A549 (cell line): ENCODE measurements at regions not wholly inside any gene's neighbourhood (a gene's known extent, or its start where the extent isn't known, plus 50 kb on each side); places are given as distances from the start of the nearest gene placed in this dataset.

Source experiments
- ATAC-seq, 2 experiments: fragments of 200-7000 bp in 1 of 2; fragments of >200 bp in 1 of 2; cut with Nextera tagmentation in 1 of 2; cut with Tn5 transposase in 1 of 2; 3 replicates each; pipeline versions ENCODE4 v1.8.0 to v1.9.1; 2018 to 2020; ENCODE audit warnings: mild to moderate bottlenecking in 1 of 2, moderate library complexity in 1 of 2
- CTCF ChIA-PET: fragments of 300-600 bp; sonication (Branson Sonifier 250); formaldehyde crosslinking; extraction: SDS; loops from one replicate; lab custom pipeline; 2021; ENCODE audit warnings: antibody characterized with exemption, inconsistent platforms; lab: Yijun Ruan, JAX
- POLR2A ChIA-PET: fragments of 350-600 bp; formaldehyde crosslinking; extraction: SDS; loops from one replicate; lab custom pipeline; 2021; ENCODE audit warnings: antibody characterized with exemption, inconsistent platforms; lab: Yijun Ruan, JAX
- DNase-seq, 2 experiments: peaks; one replicate each; pipeline versions ENCODE4 v3.0.0 to v3.0.0-alpha.2; 2011 to 2016; ENCODE audit warnings: low read depth in 1 of 2, low spot score in 1 of 2
- FAIRE-seq: peaks from 2 replicates; lab custom pipeline; 2011; peaks lifted over from hg19 to GRCh38; lab: Jason Lieb, UNC
- H3K27ac ChIP-seq, 2 experiments: fragments of >200 bp; sonication (Bioruptor Twin); formaldehyde crosslinking; 3 replicates each; pipeline ENCODE4 v1.5.1; 2016 to 2017
- H3K4me1 ChIP-seq: fragments of >200 bp; sonication (Bioruptor Twin); formaldehyde crosslinking; 3 replicates; pipeline ENCODE4 v1.6.1; 2016
- H3K4me2 ChIP-seq: fragments of >200 bp; sonication (Bioruptor Twin); formaldehyde crosslinking; 3 replicates; pipeline ENCODE4 v1.6.1; 2016
- H3K4me3 ChIP-seq: fragments of >200 bp; sonication (Bioruptor Twin); formaldehyde crosslinking; 3 replicates; pipeline ENCODE4 v1.5.1; 2016
- H3K9me3 ChIP-seq: fragments of >200 bp; sonication (Bioruptor Twin); formaldehyde crosslinking; 3 replicates; pipeline ENCODE4 v1.6.1; 2016
- ATOH8 ChIP-seq: fragments of 250-450 bp; sonication (Bioruptor Pico); IDR thresholded peaks from 2 replicates; pipeline ENCODE4 v1.5.0; 2020; ENCODE audit warnings: low read depth, mild to moderate bottlenecking, moderate library complexity
- BHLHE40 ChIP-seq: IDR thresholded peaks from 2 replicates; pipeline ENCODE4 v1.6.1; 2012; ENCODE audit warnings: low read depth, low read length, inconsistent platforms
- CHD2 ChIP-seq: fragments of 150-350 bp; IDR thresholded peaks from 2 replicates; pipeline ENCODE4 v1.6.1; 2014; ENCODE audit warnings: low read length; ENCODE audit not compliant: partially characterized antibody
- CHD4 ChIP-seq: fragments of 200-600 bp; sonication (generic); IDR thresholded peaks from 2 replicates; pipeline ENCODE4 v1.6.1; 2016; ENCODE audit warnings: antibody characterized with exemption, mild to moderate bottlenecking, borderline replicate concordance
- ELK1 ChIP-seq: fragments of 150-350 bp; IDR thresholded peaks from 2 replicates; pipeline ENCODE4 v1.6.1; 2014; ENCODE audit warnings: low read depth, mild to moderate bottlenecking, low read length
- EP300 ChIP-seq, 2 experiments: fragments of >200 bp; sonication (Bioruptor Twin); formaldehyde crosslinking; IDR thresholded peaks; 2 replicates in 1 of 2; 3 replicates in 1 of 2; pipeline ENCODE4 v1.6.1; 2016 to 2017
- FOSB ChIP-seq: fragments of 250-450 bp; sonication (Bioruptor Pico); IDR thresholded peaks from 2 replicates; pipeline ENCODE4 v1.5.0; 2020; ENCODE audit warnings: mild to moderate bottlenecking, moderate library complexity
- FOSL2 ChIP-seq, 2 experiments: fragments of 450-650 bp in 1 of 2; fragments of >200 bp in 1 of 2; sonication (Bioruptor Twin) in 1 of 2; formaldehyde crosslinking; IDR thresholded peaks; 2 replicates each; pipeline versions ENCODE4 v1.5.0 to v1.6.1; 2016 to 2020; ENCODE audit warnings: mild to moderate bottlenecking in 1 of 2, moderate library complexity in 1 of 2
- GATA3 ChIP-seq: IDR thresholded peaks from 2 replicates; pipeline ENCODE4 v1.6.1; 2012; ENCODE audit warnings: borderline replicate concordance
- HOXA7 ChIP-seq: fragments of 250-450 bp; sonication (Bioruptor Pico); IDR thresholded peaks from 2 replicates; pipeline ENCODE4 v1.5.0; 2020; ENCODE audit warnings: mild to moderate bottlenecking, moderate library complexity
- HOXB5 ChIP-seq: fragments of 250-450 bp; sonication (Bioruptor Pico); IDR thresholded peaks from 2 replicates; pipeline ENCODE4 v1.5.0; 2020; ENCODE audit warnings: mild to moderate bottlenecking, moderate library complexity
- JUN ChIP-seq, 2 experiments: fragments of >200 bp; sonication (Bioruptor Twin); formaldehyde crosslinking; IDR thresholded peaks; 2 replicates in 1 of 2; 3 replicates in 1 of 2; pipeline ENCODE4 v1.6.1; 2016 to 2017
- KDM5A ChIP-seq: fragments of 200-600 bp; sonication (generic); IDR thresholded peaks from 2 replicates; pipeline ENCODE4 v1.6.1; 2016; ENCODE audit warnings: antibody characterized with exemption, mild to moderate bottlenecking
- MAFK ChIP-seq: fragments of 450-650 bp; IDR thresholded peaks from 2 replicates; pipeline ENCODE4 v1.6.1; 2014; ENCODE audit not compliant: partially characterized antibody
- MYC ChIP-seq: IDR thresholded peaks from 2 replicates; pipeline ENCODE4 v1.6.1; 2012; ENCODE audit warnings: mild to moderate bottlenecking, inconsistent platforms, low read length, improper control_type of control experiment, borderline replicate concordance
- NR3C1 ChIP-seq: fragments of >200 bp; sonication (Bioruptor Twin); formaldehyde crosslinking; IDR thresholded peaks from 3 replicates; pipeline ENCODE4 v1.6.1; 2017
- PHF8 ChIP-seq: fragments of 200-600 bp; sonication (generic); IDR thresholded peaks from 2 replicates; pipeline ENCODE4 v1.6.1; 2016; ENCODE audit warnings: low read depth, mild to moderate bottlenecking, antibody characterized with exemption, moderate library complexity, borderline replicate concordance
- RAD21 ChIP-seq, 2 experiments: fragments of >200 bp in 1 of 2; sonication (Bioruptor Twin) in 1 of 2; formaldehyde crosslinking in 1 of 2; IDR thresholded peaks in 1 of 2; conservative IDR thresholded peaks in 1 of 2; 2 replicates in 1 of 2; 3 replicates in 1 of 2; pipeline ENCODE4 v1.6.1; 2012 to 2018; ENCODE audit warnings: inconsistent platforms in 1 of 2
- REST ChIP-seq: fragments of 200-600 bp; sonication (generic); IDR thresholded peaks from 2 replicates; pipeline ENCODE4 v1.6.1; 2016; ENCODE audit warnings: antibody characterized with exemption, mild to moderate bottlenecking, moderate library complexity
- RNF2 ChIP-seq: fragments of 200-600 bp; sonication (generic); IDR thresholded peaks from 2 replicates; pipeline ENCODE4 v1.6.1; 2016; ENCODE audit warnings: low read depth, mild to moderate bottlenecking, antibody characterized with exemption, moderate library complexity, borderline replicate concordance
- SMC3 ChIP-seq: fragments of >200 bp; sonication (Bioruptor Twin); formaldehyde crosslinking; IDR thresholded peaks from 3 replicates; pipeline ENCODE4 v1.6.1; 2018; ENCODE audit warnings: inconsistent platforms
- SREBF2 ChIP-seq: fragments of 450-650 bp; IDR thresholded peaks from 2 replicates; pipeline ENCODE4 v1.6.1; 2014; ENCODE audit warnings: mild to moderate bottlenecking, moderate library complexity
- TFCP2L1 ChIP-seq: fragments of 250-450 bp; sonication (Bioruptor Pico); IDR thresholded peaks from 2 replicates; pipeline ENCODE4 v1.5.0; 2021; ENCODE audit warnings: mild to moderate bottlenecking
- TP53 ChIP-seq: fragments of 250-450 bp; sonication (Bioruptor Pico); IDR thresholded peaks from 2 replicates; pipeline ENCODE4 v1.5.0; 2021; ENCODE audit warnings: mild to moderate bottlenecking, moderate library complexity
- USF2 ChIP-seq: fragments of 450-650 bp; IDR thresholded peaks from 2 replicates; pipeline ENCODE4 v1.6.1; 2014; ENCODE audit warnings: antibody characterized with exemption
- ZC3H11A ChIP-seq: fragments of 450-650 bp; IDR thresholded peaks from 2 replicates; pipeline ENCODE4 v1.6.1; 2014; ENCODE audit warnings: antibody characterized with exemption, mild to moderate bottlenecking
- WGBS: methylation state at CpG from one replicate; pipeline ENCODE4 v1.1.6; 2017; ENCODE audit errors: missing lambda C conversion rate; 5-methylcytosine and 5-hydroxymethylcytosine counted together
- TF ChIP-seq, protein P1 (sequence below): IDR thresholded peaks from 2 replicates; pipeline ENCODE4 v1.6.1; 2012; ENCODE audit warnings: low read depth, borderline replicate concordance
- TF ChIP-seq, protein P2 (sequence below): fragments of 250-450 bp; sonication (Bioruptor Pico); IDR thresholded peaks from 2 replicates; pipeline ENCODE4 v1.5.0; 2021; ENCODE audit warnings: mild to moderate bottlenecking, moderate library complexity, borderline replicate concordance
- TF ChIP-seq, protein P3 (sequence below): fragments of >200 bp; sonication (Bioruptor Twin); formaldehyde crosslinking; IDR thresholded peaks from 2 replicates; pipeline ENCODE4 v1.6.1; 2016
- TF ChIP-seq, protein P4 (sequence below): IDR thresholded peaks from 2 replicates; pipeline ENCODE4 v1.6.1; 2012

DNA sequence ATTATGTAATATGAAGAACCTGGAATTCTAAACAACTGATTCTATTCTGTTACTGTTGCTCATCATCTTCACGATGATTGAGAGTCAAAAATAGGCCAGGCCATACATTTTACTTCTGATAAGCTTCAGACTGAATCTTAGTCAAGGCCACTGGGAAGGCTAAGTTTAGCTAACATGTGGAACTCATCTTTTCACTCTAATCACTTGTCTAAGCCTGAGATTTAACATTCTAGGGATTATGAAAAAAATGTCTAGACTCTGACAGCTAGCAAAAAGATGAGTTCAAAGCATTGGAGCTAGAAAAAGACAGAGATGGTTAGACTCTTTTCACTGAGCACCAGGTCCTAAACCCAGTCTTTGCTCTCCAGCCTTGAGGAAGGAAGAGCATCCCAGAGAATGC lies 656.2 kb upstream of the IGFBP7 start:
- Histone ChIP-seq H3K4me2 (no peak overlapping the region), H3K4me1 (no peaks in the 10 kb centered on the region), H3K4me3 (no peak overlapping the region), H3K27ac (no peak overlapping the region), H3K9me3 (no peaks in the 10 kb centered on the region)
- ATAC-seq (no peak), DNase-seq (no peak), FAIRE-seq (no peak)
- TF ChIP-seq MAFK = no peak
- no peak for TF ChIP-seq ZC3H11A
- no peak for TF ChIP-seq TP53 (CRISPR knock-in tag)
- TF ChIP-seq GATA3 = no peak
- no peak for TF ChIP-seq CHD2
- no peak for TF ChIP-seq RNF2
- no peak for TF ChIP-seq EP300 (IDR thresholded peaks at IDR 0.05)
- TF ChIP-seq HOXB5 (CRISPR knock-in tag) = no peak
- TF ChIP-seq ATOH8 (CRISPR knock-in tag) = no peak
- no peak for TF ChIP-seq CHD4
- TF ChIP-seq FOSB (CRISPR knock-in tag) = no peak
- TF ChIP-seq MYC = no peak
- TF ChIP-seq, protein P1, sequence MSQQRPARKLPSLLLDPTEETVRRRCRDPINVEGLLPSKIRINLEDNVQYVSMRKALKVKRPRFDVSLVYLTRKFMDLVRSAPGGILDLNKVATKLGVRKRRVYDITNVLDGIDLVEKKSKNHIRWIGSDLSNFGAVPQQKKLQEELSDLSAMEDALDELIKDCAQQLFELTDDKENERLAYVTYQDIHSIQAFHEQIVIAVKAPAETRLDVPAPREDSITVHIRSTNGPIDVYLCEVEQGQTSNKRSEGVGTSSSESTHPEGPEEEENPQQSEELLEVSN = no peak
- WGBS = 6% methylated on average over 1 of the region's 1 CpG
- ChIA-PET CTCF (interaction anchor here (1.1 kb wide), 1 partner anchor 20 kb away, joined by 3 read pairs; no protein-coding TSS in a partner anchor), POLR2A (no interaction called here)

- 98% methylated on average over 5 of the region's 5 CpGs for WGBS
- POLR2A ChIA-PET = no interaction called here
Measured at GRCh38 chr4:57764856-57765255, 654.7 kb upstream of the IGFBP7 start.

More at GRCh38 chr4:57764856-57765255, 654.7 kb upstream of the IGFBP7 start:
- H3K27ac ChIP-seq = no peak overlapping the region
- H3K4me1 ChIP-seq = no peaks in the 10 kb centered on the region
- H3K4me2 ChIP-seq = no peak overlapping the region
- no peaks in the 10 kb centered on the region for H3K9me3 ChIP-seq
- FAIRE-seq (no peak), DNase-seq (no peak), ATAC-seq (no peak)
- TF ChIP-seq MYC (no peak), ELK1 (no peak), TFCP2L1 (CRISPR knock-in tag) (no peak), NR3C1 (no peak), REST (no peak), HOXA7 (CRISPR knock-in tag) (no peak), USF2 (no peak), BHLHE40 (no peak), GATA3 (no peak), KDM5A (no peak), FOSL2 (IDR thresholded peaks at IDR 0.05) (no peak), FOSL2 (CRISPR knock-in tag; IDR thresholded peaks at IDR 0.05) (no peak), SMC3 (no peak), JUN (IDR thresholded peaks at IDR 0.05) (no peak), FOSB (CRISPR knock-in tag) (no peak), SREBF2 (no peak), PHF8 (no peak), RAD21 (conservative IDR thresholded peaks at IDR 0.05 in 1 of 2, IDR thresholded peaks at IDR 0.05 in 1 of 2) (no peak)
- TF ChIP-seq, protein P2, sequence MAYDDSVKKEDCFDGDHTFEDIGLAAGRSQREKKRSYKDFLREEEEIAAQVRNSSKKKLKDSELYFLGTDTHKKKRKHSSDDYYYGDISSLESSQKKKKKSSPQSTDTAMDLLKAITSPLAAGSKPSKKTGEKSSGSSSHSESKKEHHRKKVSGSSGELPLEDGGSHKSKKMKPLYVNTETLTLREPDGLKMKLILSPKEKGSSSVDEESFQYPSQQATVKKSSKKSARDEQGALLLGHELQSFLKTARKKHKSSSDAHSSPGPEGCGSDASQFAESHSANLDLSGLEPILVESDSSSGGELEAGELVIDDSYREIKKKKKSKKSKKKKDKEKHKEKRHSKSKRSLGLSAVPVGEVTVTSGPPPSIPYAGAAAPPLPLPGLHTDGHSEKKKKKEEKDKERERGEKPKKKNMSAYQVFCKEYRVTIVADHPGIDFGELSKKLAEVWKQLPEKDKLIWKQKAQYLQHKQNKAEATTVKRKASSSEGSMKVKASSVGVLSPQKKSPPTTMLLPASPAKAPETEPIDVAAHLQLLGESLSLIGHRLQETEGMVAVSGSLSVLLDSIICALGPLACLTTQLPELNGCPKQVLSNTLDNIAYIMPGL = no peak
- TF ChIP-seq, protein P3, sequence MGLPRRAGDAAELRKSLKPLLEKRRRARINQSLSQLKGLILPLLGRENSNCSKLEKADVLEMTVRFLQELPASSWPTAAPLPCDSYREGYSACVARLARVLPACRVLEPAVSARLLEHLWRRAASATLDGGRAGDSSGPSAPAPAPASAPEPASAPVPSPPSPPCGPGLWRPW = no peak
- TF ChIP-seq, protein P4, sequence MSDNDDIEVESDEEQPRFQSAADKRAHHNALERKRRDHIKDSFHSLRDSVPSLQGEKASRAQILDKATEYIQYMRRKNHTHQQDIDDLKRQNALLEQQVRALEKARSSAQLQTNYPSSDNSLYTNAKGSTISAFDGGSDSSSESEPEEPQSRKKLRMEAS = no peak
- CTCF ChIA-PET = no interaction called here
- H3K4me3 ChIP-seq = no peak overlapping the region
